SH-SY5Y (cell line): ENCODE measurements at regions not wholly inside any gene's neighbourhood (a gene's known extent, or its start where the extent isn't known, plus 50 kb on each side); places are given as distances from the start of the nearest gene placed in this dataset.

Experiments used
- GATA2 ChIP-seq: IDR thresholded peaks from 2 replicates; pipeline ENCODE4 v1.6.1; 2011; ENCODE audit warnings: mild to moderate bottlenecking, low read depth, low read length
- GATA3 ChIP-seq: IDR thresholded peaks from 2 replicates; pipeline ENCODE4 v1.6.1; 2011; ENCODE audit warnings: low read depth, mild to moderate bottlenecking, low read length, moderate library complexity

- TF ChIP-seq GATA2 (no peak), GATA3 (no peak)
Observed at GRCh38 chr9:126146254-126147145, 180.1 kb upstream of the MVB12B start.
